K562 (cell line): ENCODE measurements at regions not wholly inside any gene's neighbourhood (a gene's known extent, or its start where the extent isn't known, plus 50 kb on each side); places are given as distances from the start of the nearest gene placed in this dataset.

Experiments used
- ATAC-seq: fragments of 200-7000 bp; cut with Tn5 transposase; 3 replicates; pipeline ENCODE4 v1.9.1; 2020; ENCODE audit warnings: moderate library complexity
- BruUV-seq: library from RNA; stranded (reverse); fragments of 400-500 nt; replicated peaks from 2 replicates; lab custom pipeline; 2021; lab: Mats Ljungman, UMichigan
- CTCF ChIA-PET: fragments of 300-600 bp; formaldehyde crosslinking; extraction: SDS; loops from one replicate; lab custom pipeline; 2021; ENCODE audit warnings: low intra/inter-chr PET ratio; lab: Yijun Ruan, JAX
- POLR2A ChIA-PET: fragments of 300-600, 350-650 bp; sonication (Branson Sonifier 250); formaldehyde crosslinking; extraction: SDS; loops from one replicate; lab custom pipeline; 2021; ENCODE audit warnings: antibody characterized with exemption, inconsistent platforms; lab: Yijun Ruan, JAX
- DNase-seq, 4 experiments: peaks; one replicate each; pipeline versions ENCODE4 v3.0.0 to v3.0.0-alpha.2; 2011 to 2018; ENCODE audit warnings: low spot score in 3 of 4, mixed read lengths in 3 of 4; ENCODE audit errors: extremely low read depth in 1 of 4
- FAIRE-seq: peaks from 2 replicates; lab custom pipeline; 2011; peaks lifted over from hg19 to GRCh38; lab: Jason Lieb, UNC
- H2AFZ ChIP-seq: 2 replicates; pipeline ENCODE4 v1.6.0; 2011; ENCODE audit warnings: low read depth, low read length, control low read depth, inconsistent platforms
- H3K27ac ChIP-seq: fragments of 200-600 bp; 3 replicates; pipeline ENCODE4 v1.8.0; 2011; ENCODE audit warnings: low read depth, mild to moderate bottlenecking, control low read depth, inconsistent platforms, low read length, moderate library complexity, mixed read lengths; ENCODE audit errors: extremely low read depth
- H3K27me3 ChIP-seq, 2 experiments: fragments of 300-600 bp in 1 of 2; 2 replicates in 1 of 2; 3 replicates in 1 of 2; pipeline versions ENCODE4 v1.6.0 to v1.8.0; 2011; ENCODE audit warnings: inconsistent platforms in 2 of 2, low read length in 2 of 2, mild to moderate bottlenecking in 1 of 2, mixed read lengths in 1 of 2, moderate library complexity in 1 of 2; ENCODE audit not compliant: control insufficient read depth in 2 of 2, insufficient read depth in 2 of 2
- H3K36me3 ChIP-seq: fragments of 300-600 bp; 3 replicates; pipeline ENCODE4 v1.8.0; 2011; ENCODE audit warnings: mild to moderate bottlenecking, low read length, inconsistent platforms; ENCODE audit not compliant: control insufficient read depth, insufficient read depth
- H3K4me1 ChIP-seq, 2 experiments: fragments of 200-600 bp in 1 of 2; replicated peaks in 1 of 2; 2 replicates in 1 of 2; 3 replicates in 1 of 2; pipeline versions ENCODE4 v1.5.1 to v1.8.0; 2011; ENCODE audit warnings: inconsistent platforms in 2 of 2, low read length in 2 of 2, mild to moderate bottlenecking in 1 of 2, mixed read lengths in 1 of 2, moderate library complexity in 1 of 2; ENCODE audit not compliant: control insufficient read depth in 2 of 2, insufficient read depth in 2 of 2
- H3K4me2 ChIP-seq: 2 replicates; pipeline ENCODE4 v1.6.1; 2011; ENCODE audit warnings: low read length, control low read depth, inconsistent platforms, mixed read lengths; ENCODE audit not compliant: insufficient read depth
- H3K4me3 ChIP-seq: fragments of 200-600 bp; sonication (generic), shearing (Covaris generic); 2 replicates; pipeline ENCODE4 v1.5.1; 2016; ENCODE audit warnings: control low read depth, inconsistent platforms
- H3K79me2 ChIP-seq: fragments of 200-600 bp; 3 replicates; pipeline ENCODE4 v1.8.0; 2011; ENCODE audit warnings: low read length, inconsistent platforms; ENCODE audit not compliant: control insufficient read depth, insufficient read depth
- H3K9ac ChIP-seq, 2 experiments: 2 replicates each; pipeline versions ENCODE4 v1.6.0 to v1.6.1; 2011; ENCODE audit warnings: low read depth in 2 of 2, low read length in 2 of 2, control low read depth in 1 of 2, inconsistent platforms in 1 of 2, mild to moderate bottlenecking in 1 of 2, mixed read lengths in 1 of 2; ENCODE audit not compliant: insufficient read depth in 1 of 2
- H3K9me1 ChIP-seq: one replicate; pipeline ENCODE4 v1.6.0; 2011; ENCODE audit warnings: inconsistent platforms, mild to moderate bottlenecking, low read length, moderate library complexity; ENCODE audit not compliant: control insufficient read depth, insufficient read depth
- H3K9me3 ChIP-seq: replicated peaks from 2 replicates; pipeline ENCODE4 v1.5.1; 2011; ENCODE audit warnings: low read depth, low read length, inconsistent platforms; ENCODE audit not compliant: control insufficient read depth, insufficient read depth
- H4K20me1 ChIP-seq: replicated peaks from 2 replicates; pipeline ENCODE4 v1.6.1; 2011; ENCODE audit warnings: low read length, inconsistent platforms, mixed read lengths; ENCODE audit not compliant: control insufficient read depth, insufficient read depth
- BRCA1 ChIP-seq, 2 experiments: fragments of 450-650 bp in 1 of 2; sonication (generic) in 1 of 2; formaldehyde crosslinking in 1 of 2; IDR thresholded peaks; 2 replicates each; pipeline versions ENCODE4 v1.5.0 to v1.6.1; 2017 to 2020; ENCODE audit warnings: mild to moderate bottlenecking in 1 of 2, missing genetic modification reagents in 1 of 2
- CCAR2 ChIP-seq: fragments of 200-400 bp; formaldehyde crosslinking; IDR thresholded peaks from 2 replicates; pipeline ENCODE4 v1.6.1; 2017; ENCODE audit warnings: mild to moderate bottlenecking, low read depth, low read length
- GTF2F1 ChIP-seq: IDR thresholded peaks from 2 replicates; pipeline ENCODE4 v1.6.1; 2011; ENCODE audit warnings: low read depth, low read length, improper control_type of control experiment
- JUN ChIP-seq, 2 experiments: sonication (generic) in 1 of 2; formaldehyde crosslinking in 1 of 2; IDR thresholded peaks; 2 replicates each; pipeline versions ENCODE4 v1.6.1 to v1.8.0; 2012 to 2022; ENCODE audit warnings: borderline replicate concordance in 2 of 2, mild to moderate bottlenecking in 2 of 2, improper control_type of control experiment in 1 of 2, low read depth in 1 of 2, low read length in 1 of 2, missing genetic modification reagents in 1 of 2
- MEF2A ChIP-seq: IDR thresholded peaks from 2 replicates; pipeline ENCODE4 v1.6.1; 2011; ENCODE audit warnings: low read depth, mild to moderate bottlenecking, low read length, moderate library complexity; ENCODE audit not compliant: control insufficient read depth
- NFIC ChIP-seq: fragments of 450-650 bp; IDR thresholded peaks from 2 replicates; pipeline ENCODE4 v1.6.1; 2017; ENCODE audit warnings: mild to moderate bottlenecking, inconsistent platforms
- NUFIP1 ChIP-seq: fragments of 450-650 bp; IDR thresholded peaks from 2 replicates; pipeline ENCODE4 v1.6.1; 2018; ENCODE audit not compliant: partially characterized antibody
- PTTG1 ChIP-seq: fragments of 450-650 bp; IDR thresholded peaks from 2 replicates; pipeline ENCODE4 v1.6.1; 2016; ENCODE audit warnings: low read depth, mild to moderate bottlenecking, missing genetic modification characterization, missing compliant biosample characterization
- RBFOX2 ChIP-seq: fragments of 200-400 bp; formaldehyde crosslinking; IDR thresholded peaks from 2 replicates; pipeline ENCODE4 v1.6.1; 2017; ENCODE audit warnings: low read depth, mild to moderate bottlenecking, low read length, moderate library complexity
- RBM17 ChIP-seq: fragments of 200-400 bp; formaldehyde crosslinking; IDR thresholded peaks from 2 replicates; pipeline ENCODE4 v1.6.1; 2017; ENCODE audit warnings: low read depth, mild to moderate bottlenecking, low read length, borderline replicate concordance
- SAFB ChIP-seq: fragments of 200-400 bp; formaldehyde crosslinking; IDR thresholded peaks from 2 replicates; pipeline ENCODE4 v1.6.1; 2017; ENCODE audit warnings: low read depth, low read length, borderline replicate concordance
- TAF1 ChIP-seq: IDR thresholded peaks from 2 replicates; pipeline ENCODE4 v1.6.1; 2011; ENCODE audit warnings: mild to moderate bottlenecking, low read length, moderate library complexity; ENCODE audit not compliant: insufficient read depth, control insufficient read depth, severe bottlenecking; ENCODE audit errors: extremely low read depth
- THAP7 ChIP-seq: fragments of 250-450 bp; sonication (Bioruptor Pico); IDR thresholded peaks from 2 replicates; pipeline ENCODE4 v1.5.0; 2021
- ZBTB12 ChIP-seq: fragments of 250-450 bp; sonication (Bioruptor Pico); IDR thresholded peaks from 2 replicates; pipeline ENCODE4 v1.4.0; 2020
- ZNF384 ChIP-seq: IDR thresholded peaks from 2 replicates; pipeline ENCODE4 v1.6.1; 2012; ENCODE audit warnings: low read depth, low read length, improper control_type of control experiment
- ZNF512 ChIP-seq: IDR thresholded peaks from 2 replicates; pipeline ENCODE4 v1.6.1; 2016; ENCODE audit warnings: missing genetic modification characterization, missing compliant biosample characterization
- ZNF583 ChIP-seq: fragments of 250-450 bp; sonication (Bioruptor Pico); IDR thresholded peaks from 2 replicates; pipeline ENCODE4 v1.4.0; 2020
- ZNF589 ChIP-seq: fragments of 200-800 bp; sonication (Bioruptor generic); IDR thresholded peaks from 2 replicates; pipeline ENCODE4 v1.6.1; 2016; ENCODE audit warnings: low read depth, missing genetic modification characterization, missing compliant biosample characterization
- WGBS: fragments of 100-300 bp; shearing (Covaris generic); methylation state at CpG from one replicate; pipeline ENCODE4 v1.1.6; 2016; ENCODE audit warnings: low coverage, mixed read lengths; ENCODE audit not compliant: insufficient coverage; ENCODE audit errors: missing lambda C conversion rate; 5-methylcytosine and 5-hydroxymethylcytosine counted together
- in situ Hi-C: fragments of 300-500 bp; cut with MboI; formaldehyde crosslinking; loops from 4 replicates; pipeline ENCODE4 v1.15.0; 2018; ENCODE audit warnings: inconsistent platforms, mixed read lengths
- intact Hi-C: fragments of 100-400 bp; cut with micrococcal nuclease; formaldehyde crosslinking; loops from 2 replicates; pipeline ENCODE4 v1.14.2; 2022

GRCh38 chr16:80208015-80208414, 332.8 kb upstream of the DYNLRB2 start:
- no TSS peak for BruUV-seq
- in situ Hi-C loops: no loop called here
- DNase-seq: no peak
- no peaks in the 10 kb centered on the region for H3K27me3 ChIP-seq
- H3K27ac ChIP-seq: no peak overlapping the region
- H3K36me3 ChIP-seq: no peaks in the 10 kb centered on the region
- no peak for FAIRE-seq
- H3K79me2 ChIP-seq: no peaks in the 10 kb centered on the region
- H3K4me2 ChIP-seq: no peak overlapping the region
- WGBS: 0% methylated on average over 2 of the region's 2 CpGs
- H3K9me3 ChIP-seq: no peaks in the 10 kb centered on the region
- no peaks in the 10 kb centered on the region for H3K4me1 ChIP-seq
- no peaks in the 10 kb centered on the region for H3K9me1 ChIP-seq
- ChIA-PET POLR2A (interaction anchor here (0.7 kb wide), 1 partner anchor 17 kb away, joined by 3 read pairs; no protein-coding TSS in a partner anchor), CTCF (no interaction called here)
- intact Hi-C loops: no loop called here
- H2AFZ ChIP-seq: no peak overlapping the region
- H3K9ac ChIP-seq: no peak overlapping the region
- no peak for ATAC-seq
- no peak overlapping the region for H3K4me3 ChIP-seq
- no peaks in the 10 kb centered on the region for H4K20me1 ChIP-seq
- TF ChIP-seq ZNF589 (CRISPR knock-in tag) (no peak), PTTG1 (tag) (no peak), TAF1 (no peak), ZNF583 (CRISPR knock-in tag) (no peak), GTF2F1 (no peak), MEF2A (no peak), SAFB (no peak), RBFOX2 (no peak), BRCA1 (IDR thresholded peaks at IDR 0.05) (no peak), BRCA1 (CRISPR knock-in tag; IDR thresholded peaks at IDR 0.05) (no peak), NFIC (no peak), THAP7 (no peak), JUN (IDR thresholded peaks at IDR 0.05; ENCODE audit: borderline replicate concordance, low read depth, low read length) (no peak), JUN (CRISPR knock-in tag; IDR thresholded peaks at IDR 0.05; ENCODE audit: borderline replicate concordance) (no peak), ZNF384 (no peak), RBM17 (no peak), NUFIP1 (no peak), CCAR2 (no peak), ZNF512 (tag) (no peak), ZBTB12 (no peak)
